Hematopoietic multipotent progenitor cell treated with erythropoietin and hydrocortisone succinate and interleukin-3 and kit ligand, for 8 days (in vitro differentiated cells): ENCODE measurements at regions not wholly inside any gene's neighbourhood (a gene's known extent, or its start where the extent isn't known, plus 50 kb on each side); places are given as distances from the start of the nearest gene placed in this dataset.
"Not testable (repeated sequence)": the region's sequence is repeated elsewhere in the genome, so short reads cannot be mapped to it uniquely, and the experiment has no call there.

Source experiments
- DNase-seq: peaks from one replicate; pipeline ENCODE4 v3.0.0-alpha.2; 2015

- DNase-seq = no peak
Measured at GRCh38 chr3:10628891-10629670, 123.7 kb upstream of the ATP2B2 start.

GRCh38 chr3:10629671-10630040 is 124.3 kb upstream of the ATP2B2 start:
- DNase-seq = no peak

- DNase-seq = no peak
Measured at GRCh38 chr3:10631224-10631623, 125.8 kb upstream of the ATP2B2 start.

GRCh38 chr3:10632125-10632524 is 126.7 kb upstream of the ATP2B2 start:
- no peak for DNase-seq

- no peak for DNase-seq
Measured at GRCh38 chr3:10632741-10633140, 127.4 kb upstream of the ATP2B2 start.

- no peak for DNase-seq
Measured at GRCh38 chr3:10635446-10636076, 130.2 kb upstream of the ATP2B2 start.

- DNase-seq = no peak
Measured at GRCh38 chr3:10637342-10637741, 132.0 kb upstream of the ATP2B2 start.

- DNase-seq = no peak
Measured at GRCh38 chr3:10638466-10638865, 133.1 kb upstream of the ATP2B2 start.

- no peak for DNase-seq
Measured at GRCh38 chr3:10641760-10642159, 136.4 kb upstream of the ATP2B2 start.

- DNase-seq = no peak
Measured at GRCh38 chr3:10644189-10644588, 138.8 kb upstream of the ATP2B2 start.

GRCh38 chr3:10645800-10646199 is 140.4 kb upstream of the ATP2B2 start:
- DNase-seq = no peak

- DNase-seq = no peak
Measured at GRCh38 chr3:10646531-10647335, 141.3 kb upstream of the ATP2B2 start.

GRCh38 chr3:10647376-10647775 is 142.0 kb upstream of the ATP2B2 start:
- no peak for DNase-seq

GRCh38 chr3:10648181-10648580 is 142.8 kb upstream of the ATP2B2 start:
- no peak for DNase-seq

GRCh38 chr3:10649463-10649862 is 144.1 kb upstream of the ATP2B2 start:
- peak; percentile 33 for DNase-seq

GRCh38 chr3:10651506-10651905 is 146.1 kb upstream of the ATP2B2 start:
- DNase-seq = no peak

GRCh38 chr3:10653241-10653640 is 147.9 kb upstream of the ATP2B2 start:
- DNase-seq = no peak

GRCh38 chr3:10653866-10654611 is 148.7 kb upstream of the ATP2B2 start:
- DNase-seq = no peak

GRCh38 chr3:10655105-10655504 is 149.7 kb upstream of the ATP2B2 start:
- DNase-seq = no peak

- DNase-seq = not testable (repeated sequence)
Measured at GRCh38 chr3:10657339-10657738, 152.0 kb upstream of the ATP2B2 start.

GRCh38 chr3:10665592-10665991 is 150.4 kb upstream of the SLC6A11 start:
- no peak for DNase-seq

GRCh38 chr3:10666621-10667020 is 149.4 kb upstream of the SLC6A11 start:
- DNase-seq = peak; percentile 4

- no peak for DNase-seq
Measured at GRCh38 chr3:10667269-10667668, 148.8 kb upstream of the SLC6A11 start.
